Dendritic cell treated with granulocyte-macrophage colony-stimulating factor and Interleukin-4, amounts not matched to agents 40 ng/mL and 50 ng/mL, for 4 days (primary cell): ENCODE measurements at regions not wholly inside any gene's neighbourhood (a gene's known extent, or its start where the extent isn't known, plus 50 kb on each side); places are given as distances from the start of the nearest gene placed in this dataset.
"Not testable (repeated sequence)": the region's sequence is repeated elsewhere in the genome, so short reads cannot be mapped to it uniquely, and the experiment has no call there.

Source experiments
- H3K27ac Mint-ChIP-seq: one replicate; pipeline ENCODE4 v1.8.0; 2022; ENCODE audit warnings: mild to moderate bottlenecking, mixed read lengths
- H3K27me3 Mint-ChIP-seq: one replicate; pipeline ENCODE4 v1.8.0; 2022; ENCODE audit warnings: mild to moderate bottlenecking, mixed read lengths
- H3K36me3 Mint-ChIP-seq: one replicate; pipeline ENCODE4 v1.8.0; 2022; ENCODE audit warnings: low read depth, mixed read lengths
- H3K4me1 Mint-ChIP-seq: one replicate; pipeline ENCODE4 v1.8.0; 2022; ENCODE audit warnings: low read depth, mixed read lengths
- H3K4me3 Mint-ChIP-seq: one replicate; pipeline ENCODE4 v1.8.0; 2022; ENCODE audit warnings: mild to moderate bottlenecking, moderate library complexity, mixed read lengths
- H3K9me3 Mint-ChIP-seq: one replicate; pipeline ENCODE4 v1.8.0; 2022; ENCODE audit warnings: mixed read lengths
- intact Hi-C: fragments of 100-400 bp; cut with micrococcal nuclease; formaldehyde crosslinking; loops from one replicate; pipeline ENCODE4 v1.15.0; 2022

- H3K27ac Mint-ChIP-seq, H3K4me3 Mint-ChIP-seq, H3K36me3 Mint-ChIP-seq, intact Hi-C loops, H3K4me1 Mint-ChIP-seq, H3K9me3 Mint-ChIP-seq, H3K27me3 Mint-ChIP-seq: not testable (repeated sequence)
Observed at GRCh38 chr12:9543341-9543740, 64.4 kb downstream of the KLRB1 start.

GRCh38 chr12:9542827-9543226, 64.9 kb downstream of the KLRB1 start:
- H3K9me3 Mint-ChIP-seq, H3K27me3 Mint-ChIP-seq, intact Hi-C loops, H3K4me1 Mint-ChIP-seq, H3K27ac Mint-ChIP-seq, H3K36me3 Mint-ChIP-seq, H3K4me3 Mint-ChIP-seq: not testable (repeated sequence)

GRCh38 chr12:9515925-9516324, 91.8 kb downstream of the KLRB1 start:
- H3K27ac Mint-ChIP-seq, intact Hi-C loops, H3K4me1 Mint-ChIP-seq, H3K36me3 Mint-ChIP-seq, H3K9me3 Mint-ChIP-seq, H3K27me3 Mint-ChIP-seq, H3K4me3 Mint-ChIP-seq: not testable (repeated sequence)

GRCh38 chr12:9512695-9513094, 95.0 kb downstream of the KLRB1 start:
- not testable (repeated sequence) for H3K36me3 Mint-ChIP-seq

GRCh38 chr12:9510392-9511011, 97.2 kb downstream of the KLRB1 start:
- H3K4me3 Mint-ChIP-seq, H3K36me3 Mint-ChIP-seq, H3K27me3 Mint-ChIP-seq, H3K27ac Mint-ChIP-seq, intact Hi-C loops, H3K4me1 Mint-ChIP-seq, H3K9me3 Mint-ChIP-seq: not testable (repeated sequence)

More at GRCh38 chr12:9512695-9513094, 95.0 kb downstream of the KLRB1 start:
- H3K4me1 Mint-ChIP-seq, H3K9me3 Mint-ChIP-seq, H3K27me3 Mint-ChIP-seq, H3K4me3 Mint-ChIP-seq, H3K27ac Mint-ChIP-seq, intact Hi-C loops: not testable (repeated sequence)

- no peaks in the 10 kb centered on the region for H3K4me1 Mint-ChIP-seq
- H3K4me3 Mint-ChIP-seq: no peak overlapping the region
- intact Hi-C loops: no loop called here
- no peaks in the 10 kb centered on the region for H3K9me3 Mint-ChIP-seq
- H3K27me3 Mint-ChIP-seq: no peaks in the 10 kb centered on the region
- no peaks in the 10 kb centered on the region for H3K36me3 Mint-ChIP-seq
- no peak overlapping the region for H3K27ac Mint-ChIP-seq
Observed at GRCh38 chr12:9509464-9510161, 98.1 kb downstream of the KLRB1 start.

GRCh38 chr12:9506746-9507145, 101.0 kb downstream of the KLRB1 start:
- no peaks in the 10 kb centered on the region for H3K9me3 Mint-ChIP-seq
- intact Hi-C loops: no loop called here

GRCh38 chr12:9503384-9503783, 104.3 kb downstream of the KLRB1 start:
- H3K4me3 Mint-ChIP-seq, H3K36me3 Mint-ChIP-seq, H3K27ac Mint-ChIP-seq, H3K9me3 Mint-ChIP-seq, H3K4me1 Mint-ChIP-seq, intact Hi-C loops, H3K27me3 Mint-ChIP-seq: not testable (repeated sequence)

More at GRCh38 chr12:9506746-9507145, 101.0 kb downstream of the KLRB1 start:
- no peaks in the 10 kb centered on the region for H3K4me1 Mint-ChIP-seq
- no peak overlapping the region for H3K27ac Mint-ChIP-seq
- no peaks in the 10 kb centered on the region for H3K36me3 Mint-ChIP-seq
- no peaks in the 10 kb centered on the region for H3K27me3 Mint-ChIP-seq
- no peak overlapping the region for H3K4me3 Mint-ChIP-seq

GRCh38 chr12:9502845-9503244, 104.9 kb downstream of the KLRB1 start:
- H3K36me3 Mint-ChIP-seq, H3K27me3 Mint-ChIP-seq, H3K4me1 Mint-ChIP-seq, H3K9me3 Mint-ChIP-seq, H3K4me3 Mint-ChIP-seq, intact Hi-C loops, H3K27ac Mint-ChIP-seq: not testable (repeated sequence)

GRCh38 chr12:9493325-9493724, 114.4 kb downstream of the KLRB1 start:
- H3K4me3 Mint-ChIP-seq, H3K27ac Mint-ChIP-seq, H3K4me1 Mint-ChIP-seq, H3K36me3 Mint-ChIP-seq, H3K9me3 Mint-ChIP-seq, intact Hi-C loops, H3K27me3 Mint-ChIP-seq: not testable (repeated sequence)

GRCh38 chr12:9481289-9481688, 126.4 kb downstream of the KLRB1 start:
- H3K27me3 Mint-ChIP-seq, intact Hi-C loops, H3K36me3 Mint-ChIP-seq, H3K27ac Mint-ChIP-seq, H3K4me3 Mint-ChIP-seq, H3K4me1 Mint-ChIP-seq, H3K9me3 Mint-ChIP-seq: not testable (repeated sequence)

GRCh38 chr12:9474197-9474596, 133.5 kb downstream of the KLRB1 start:
- intact Hi-C loops, H3K36me3 Mint-ChIP-seq, H3K27ac Mint-ChIP-seq, H3K4me3 Mint-ChIP-seq, H3K4me1 Mint-ChIP-seq, H3K27me3 Mint-ChIP-seq, H3K9me3 Mint-ChIP-seq: not testable (repeated sequence)

GRCh38 chr12:9473638-9474037, 134.1 kb downstream of the KLRB1 start:
- H3K4me3 Mint-ChIP-seq, H3K27me3 Mint-ChIP-seq, H3K36me3 Mint-ChIP-seq, H3K27ac Mint-ChIP-seq, intact Hi-C loops, H3K9me3 Mint-ChIP-seq: not testable (repeated sequence)
- peaks cover 12% of the 10 kb centered on the region for H3K4me1 Mint-ChIP-seq

GRCh38 chr12:9471501-9471900, 136.2 kb downstream of the KLRB1 start:
- H3K9me3 Mint-ChIP-seq, H3K27ac Mint-ChIP-seq, intact Hi-C loops, H3K27me3 Mint-ChIP-seq, H3K36me3 Mint-ChIP-seq, H3K4me3 Mint-ChIP-seq: not testable (repeated sequence)
- peaks cover 12% of the 10 kb centered on the region for H3K4me1 Mint-ChIP-seq

GRCh38 chr12:9470367-9470766, 137.3 kb downstream of the KLRB1 start:
- H3K27ac Mint-ChIP-seq, H3K36me3 Mint-ChIP-seq, H3K27me3 Mint-ChIP-seq, intact Hi-C loops, H3K9me3 Mint-ChIP-seq, H3K4me3 Mint-ChIP-seq: not testable (repeated sequence)
- peaks cover 12% of the 10 kb centered on the region for H3K4me1 Mint-ChIP-seq
